NCI-H510A treated with DMSO at 0.1 percent for 48 hours (cell line): ENCODE measurements at regions not wholly inside any gene's neighbourhood (a gene's known extent, or its start where the extent isn't known, plus 50 kb on each side); places are given as distances from the start of the nearest gene placed in this dataset.
"Not testable (repeated sequence)": the region's sequence is repeated elsewhere in the genome, so short reads cannot be mapped to it uniquely, and the experiment has no call there.

Experiments used
- DNase-seq: peaks from one replicate; lab custom pipeline; 2025; lab: John Stamatoyannopoulos, UW

DNA sequence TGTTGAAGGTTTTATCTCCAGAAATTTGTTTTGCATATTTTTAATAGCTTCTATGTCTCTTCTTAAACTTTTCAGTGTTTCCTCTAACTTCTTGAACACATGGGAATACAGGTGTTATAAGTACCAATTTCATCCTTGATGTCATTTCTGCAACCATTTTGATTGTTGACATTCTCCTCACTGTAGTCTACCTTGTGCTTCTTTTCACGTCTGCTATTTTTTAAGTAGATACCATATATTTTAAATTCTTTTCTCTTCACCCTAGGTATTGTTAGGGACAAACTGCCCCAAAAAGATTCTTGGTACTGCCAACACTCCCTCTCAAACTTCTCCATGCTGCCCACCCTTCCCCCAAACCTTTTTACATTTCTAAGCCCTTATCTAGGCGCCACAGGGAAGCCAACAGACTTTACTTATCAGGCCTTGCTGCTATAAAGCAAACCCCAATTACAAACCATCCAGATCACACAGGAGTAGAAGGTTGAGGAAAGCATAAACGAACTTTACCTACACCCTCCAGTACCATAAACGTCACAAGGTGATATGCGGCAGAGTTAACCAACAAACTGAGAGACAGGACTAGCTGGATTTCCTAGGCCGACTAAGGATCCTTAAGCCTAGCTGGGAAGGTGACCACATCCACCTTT, 1165.3 kb downstream of the TAF11L14 start:
- DNase-seq: no peak

DNA sequence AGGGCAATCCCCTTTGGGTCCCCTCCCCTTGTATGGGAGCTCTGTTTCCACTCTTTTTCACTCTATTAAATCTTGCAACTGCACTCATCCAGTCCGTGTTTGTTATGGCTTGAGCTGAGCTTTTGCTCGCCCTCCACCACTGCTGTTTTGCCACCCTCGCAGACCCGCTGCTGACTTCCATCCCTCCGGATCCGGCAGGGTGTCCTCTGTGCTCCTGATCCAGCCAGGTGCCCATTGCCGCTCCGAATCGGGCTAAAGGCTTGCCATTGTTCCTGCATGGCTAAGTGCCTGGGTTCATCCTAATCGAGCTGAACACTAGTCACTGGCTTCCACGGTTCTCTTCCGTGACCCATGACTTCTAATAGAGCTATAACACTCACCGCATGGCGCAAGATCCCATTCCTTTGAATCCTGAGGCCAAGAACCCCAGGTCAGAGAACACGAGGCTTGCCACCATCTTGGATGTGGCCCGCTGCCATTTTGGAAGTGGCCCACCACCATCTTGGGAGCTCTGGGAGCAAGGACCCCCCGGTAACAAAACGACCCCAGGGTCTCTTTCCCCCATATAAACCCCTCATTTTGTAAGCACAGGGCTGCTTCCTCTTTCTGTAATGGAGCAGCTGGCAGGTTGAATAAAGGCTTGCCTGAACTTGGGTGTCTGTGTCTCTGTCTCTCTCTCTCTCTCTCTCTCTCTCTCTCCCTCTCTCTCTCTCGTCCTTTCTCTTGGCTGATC, 1166.2 kb downstream of the TAF11L14 start:
- no peak for DNase-seq

DNA sequence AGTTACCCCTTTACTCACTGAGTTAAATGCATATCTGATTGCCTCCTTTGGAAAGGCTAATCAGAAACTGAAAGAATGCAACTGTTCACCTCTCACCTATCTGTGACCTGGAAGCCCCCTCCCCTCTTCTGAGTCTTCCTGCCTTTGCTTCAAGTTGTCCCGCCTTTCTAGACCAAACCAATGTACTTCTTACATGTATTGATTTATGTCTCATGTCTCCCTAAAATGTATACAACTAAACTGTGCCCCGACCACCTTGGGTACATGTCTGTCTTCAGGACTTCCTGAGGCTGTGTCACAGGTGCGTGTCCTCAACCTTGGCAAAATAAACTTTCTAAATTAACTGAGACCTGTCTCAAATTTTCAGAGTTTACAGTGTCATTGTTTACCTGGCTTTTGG, 1167.2 kb downstream of the TAF11L14 start:
- not testable (repeated sequence) for DNase-seq

DNA sequence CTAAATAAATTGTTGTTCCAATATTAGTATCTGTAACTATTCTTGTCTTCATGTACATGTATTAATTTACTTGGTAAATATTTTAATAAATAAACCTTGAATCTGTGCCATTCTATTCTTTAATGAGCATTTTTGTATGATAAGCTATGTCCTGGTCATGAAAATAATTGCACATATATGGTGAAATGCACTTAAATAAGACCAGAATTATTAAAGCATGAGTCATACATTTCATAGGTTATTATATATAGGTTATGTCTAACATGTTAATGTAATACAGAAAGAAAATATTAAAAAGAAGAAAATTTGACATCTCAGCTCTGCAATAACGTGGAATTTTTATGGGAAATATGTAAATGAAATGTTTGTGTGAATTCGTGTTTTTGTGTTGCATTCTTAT, 1168.1 kb downstream of the TAF11L14 start:
- no peak for DNase-seq

DNA sequence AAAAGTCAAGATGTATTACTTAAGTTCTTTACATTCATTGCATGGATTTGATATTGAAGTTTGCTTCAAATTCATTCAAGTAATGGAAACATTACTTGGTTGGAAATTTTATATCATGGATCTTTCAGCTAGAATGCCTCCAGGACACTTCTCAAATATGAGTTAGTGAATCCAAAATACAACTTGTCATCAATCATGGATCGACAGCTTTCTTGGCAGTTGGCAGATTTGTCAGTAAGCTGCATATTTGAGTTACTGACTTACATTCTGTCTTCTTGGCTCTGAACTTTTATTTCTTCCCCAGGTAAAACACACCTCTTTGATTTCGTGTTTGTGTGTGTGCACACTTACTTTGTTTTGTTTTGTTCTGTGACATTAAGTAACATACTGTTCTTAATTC, 1171.1 kb downstream of the TAF11L14 start:
- DNase-seq: no peak

DNA sequence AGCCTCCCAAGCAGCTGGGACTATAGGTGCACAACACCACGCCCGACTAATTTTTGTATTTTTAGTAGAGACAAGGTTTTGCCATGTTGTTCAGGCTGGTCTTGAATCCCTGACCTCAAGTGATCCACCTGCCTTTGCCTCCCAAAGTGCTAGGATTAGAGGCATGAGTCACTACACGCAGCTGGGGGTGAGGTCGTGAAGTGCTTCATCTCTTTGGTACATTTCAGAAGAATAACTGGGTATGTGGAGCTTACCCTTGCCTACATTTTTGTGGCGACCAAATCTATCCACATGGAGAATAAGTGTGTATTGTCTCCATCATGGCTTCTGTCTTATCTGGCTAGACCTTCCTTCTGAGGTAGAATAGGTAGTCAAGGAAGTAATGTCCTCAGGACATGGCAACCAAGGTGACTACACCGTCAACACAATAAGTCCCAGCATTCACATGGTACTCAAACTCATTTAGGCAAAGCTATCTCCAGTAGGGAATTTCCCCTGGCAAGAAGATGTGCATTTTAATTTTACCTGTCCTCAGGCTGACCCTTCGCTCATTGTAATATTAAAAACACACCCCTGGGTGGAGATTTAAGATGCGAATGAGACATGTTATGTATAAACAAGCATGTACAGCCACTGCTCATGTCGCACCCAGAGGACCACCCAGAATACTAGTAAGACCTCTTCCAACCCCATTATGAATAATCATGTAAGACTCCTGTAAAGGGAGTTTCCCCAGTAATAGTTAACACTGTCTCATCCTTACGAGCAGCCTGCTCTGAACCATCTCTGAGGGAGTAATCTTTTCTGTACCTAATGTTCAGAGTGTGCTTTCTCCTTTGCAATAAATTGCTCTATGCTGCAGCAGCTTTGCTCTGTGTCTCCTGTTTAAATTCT, 1173.2 kb downstream of the TAF11L14 start:
- DNase-seq: no peak

DNA sequence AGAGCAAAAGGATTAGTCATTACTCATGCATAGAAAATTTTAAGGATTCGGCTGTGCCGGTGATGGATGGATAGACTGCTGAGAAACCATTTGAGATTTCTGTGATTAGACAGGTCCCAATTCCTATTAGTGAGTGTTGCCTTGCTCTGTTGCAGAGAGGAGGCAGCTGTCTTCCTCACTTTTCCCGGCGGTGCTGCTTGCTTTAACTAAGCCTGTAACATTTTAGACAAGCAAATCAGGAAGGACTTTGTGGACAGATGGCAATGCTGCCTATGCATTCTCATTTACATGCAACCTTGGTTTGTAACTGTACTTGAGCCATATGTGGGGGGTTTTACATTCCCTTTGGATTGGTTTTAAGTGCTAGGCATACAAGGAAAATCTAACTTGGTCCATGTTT, 1176.3 kb downstream of the CDH18 start:
- no peak for DNase-seq

DNA sequence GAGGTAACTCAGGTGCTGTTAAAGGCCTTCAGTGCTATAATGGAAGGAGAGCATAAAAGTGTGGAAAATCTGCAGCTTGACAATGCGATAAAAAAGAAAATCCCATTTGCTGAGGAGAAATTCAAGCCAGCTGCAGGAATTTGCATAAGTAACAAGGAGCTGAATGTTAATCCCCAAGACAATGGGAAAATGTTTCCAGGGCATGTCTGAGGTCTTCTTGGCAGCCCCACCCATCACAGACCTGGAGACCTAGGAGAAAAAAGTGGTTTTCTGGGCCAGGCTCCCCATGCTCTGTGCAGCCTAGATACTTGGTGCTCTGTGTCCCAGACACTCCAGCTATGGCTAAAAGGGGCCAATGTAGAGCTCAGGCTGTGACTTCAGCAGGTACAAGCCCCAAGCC, 1159.6 kb downstream of the CDH18 start:
- DNase-seq: no peak

DNA sequence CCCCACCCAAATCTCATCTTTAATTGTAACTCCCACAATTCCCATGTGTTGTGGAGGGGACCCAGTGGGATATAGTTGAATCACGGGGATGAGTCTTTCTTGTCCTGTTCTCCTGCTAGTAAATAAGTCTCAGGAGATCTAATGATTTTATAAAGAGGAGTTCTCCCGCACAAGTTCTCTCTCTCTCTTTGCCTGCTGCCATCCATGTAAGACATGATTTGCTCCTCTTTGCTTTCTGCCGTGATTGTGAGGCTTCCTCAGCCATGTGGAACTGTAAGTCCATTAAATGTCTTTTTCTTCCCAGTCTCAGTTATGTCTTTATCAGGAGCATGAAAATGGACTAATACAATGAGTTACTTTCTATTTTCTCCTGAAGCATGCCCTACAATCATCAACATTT, 1158.5 kb downstream of the CDH18 start:
- DNase-seq: no peak

DNA sequence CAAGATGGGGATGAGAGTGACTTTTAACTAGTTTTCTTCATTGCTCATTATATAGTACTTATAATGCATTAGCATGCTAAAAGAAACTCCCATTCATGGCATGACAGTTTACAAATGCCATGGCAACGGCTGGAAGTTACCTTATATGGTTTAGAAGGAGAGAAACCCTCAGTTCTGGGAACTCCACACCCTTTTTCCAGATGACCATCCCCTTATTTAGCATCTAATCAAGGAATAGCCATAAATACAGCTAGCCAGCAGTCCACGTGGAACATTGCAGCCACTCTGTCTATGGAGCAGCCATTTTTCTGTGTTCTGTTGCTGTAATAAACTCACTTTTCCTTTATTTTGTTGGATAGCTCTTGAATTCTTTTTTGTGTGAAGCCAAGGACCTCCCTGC, 1137.8 kb downstream of the CDH18 start:
- no peak for DNase-seq

DNA sequence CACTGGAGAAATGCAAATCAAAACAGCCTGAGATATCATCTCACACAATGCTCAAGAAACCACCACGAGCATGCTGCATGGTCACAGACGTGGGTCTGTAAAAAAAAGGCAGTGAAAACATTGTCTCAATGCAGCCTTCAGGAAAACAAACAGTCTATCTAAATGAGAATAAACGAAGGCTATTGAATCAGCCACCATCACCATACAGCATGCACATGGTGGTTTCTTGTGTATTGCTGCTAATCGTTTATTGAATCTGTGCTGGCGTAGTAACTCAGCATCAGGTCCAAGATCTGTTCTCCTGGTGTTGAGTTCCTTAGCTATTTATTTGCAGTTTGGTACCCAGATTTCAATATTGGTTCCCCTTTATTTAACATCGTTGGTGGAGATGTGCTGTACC, 1115.0 kb downstream of the CDH18 start:
- no peak for DNase-seq

DNA sequence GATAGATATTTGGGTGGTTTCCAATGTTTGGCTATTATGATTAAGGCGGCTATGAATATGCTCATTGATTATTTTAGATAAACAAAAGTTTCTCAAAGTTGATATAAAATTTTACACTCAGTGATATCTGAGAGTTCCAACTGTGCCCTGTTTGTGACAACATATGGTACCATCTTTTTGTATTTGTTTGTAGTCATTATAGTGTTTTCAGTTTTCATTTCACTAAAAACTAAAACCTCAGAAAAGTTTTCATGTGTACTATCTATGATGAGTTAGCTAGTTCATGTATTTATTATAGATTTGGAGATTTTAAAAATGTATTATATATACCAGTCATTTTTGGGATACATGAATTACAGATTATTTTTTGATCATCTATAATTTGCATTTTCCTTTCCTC, 1111.4 kb downstream of the CDH18 start:
- DNase-seq: no peak

DNA sequence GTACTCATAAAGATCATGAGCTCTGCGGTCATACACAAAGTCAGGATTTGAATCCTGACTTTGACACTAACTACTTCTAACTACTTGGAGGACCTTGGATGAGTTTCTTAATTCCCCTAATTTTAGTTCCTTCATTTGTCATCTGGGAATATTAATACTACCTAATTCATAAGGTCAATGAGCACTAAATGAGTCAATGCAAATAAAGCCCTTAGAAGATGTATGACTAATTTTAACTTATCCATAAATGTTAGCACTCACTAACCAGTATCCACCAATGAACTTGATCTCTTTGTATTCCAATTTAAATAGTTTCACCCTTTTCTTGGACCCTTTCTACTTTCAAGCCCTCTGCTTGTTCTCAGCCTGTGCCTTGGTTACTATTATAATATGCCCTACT, 1106.4 kb downstream of the CDH18 start:
- DNase-seq: no peak

DNA sequence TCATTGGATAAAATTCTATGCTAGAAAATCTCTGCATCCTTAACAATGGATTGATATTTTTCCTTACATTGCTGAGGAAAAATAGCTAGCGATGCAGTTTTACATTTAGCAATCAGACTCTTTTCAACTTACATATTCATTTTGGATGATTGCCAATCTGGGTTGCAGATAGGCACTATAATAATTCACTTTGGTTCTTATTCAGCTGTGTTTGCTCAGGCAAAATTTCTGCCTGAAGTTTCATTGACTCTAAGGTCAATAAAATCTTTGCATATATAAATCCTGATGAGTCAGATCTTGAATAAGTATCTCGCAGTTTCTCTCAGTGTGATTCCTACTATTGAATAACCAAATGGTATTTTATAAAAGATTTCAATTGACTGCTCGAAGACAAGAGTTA, 1105.8 kb downstream of the CDH18 start:
- DNase-seq: peak; percentile 12

DNA sequence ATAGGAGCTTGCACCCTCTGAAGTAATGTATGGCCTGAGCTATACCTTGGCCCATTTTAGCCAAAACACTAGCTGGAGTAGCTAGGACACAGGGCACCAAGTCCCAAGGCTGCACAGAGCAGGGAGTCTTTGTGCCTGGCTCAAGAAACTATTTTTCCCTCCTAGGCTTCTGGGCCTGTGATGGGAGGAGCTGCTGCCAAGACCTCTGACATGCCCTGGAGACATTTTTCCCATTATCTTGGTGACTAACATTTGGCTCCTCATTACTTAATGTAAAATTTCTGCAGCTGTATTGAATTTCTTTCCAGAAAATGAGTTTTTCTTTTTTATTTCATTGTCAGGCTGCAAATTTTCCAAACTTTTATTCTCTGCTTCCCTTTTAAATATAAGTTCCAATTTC, 1099.2 kb downstream of the CDH18 start:
- no peak for DNase-seq

DNA sequence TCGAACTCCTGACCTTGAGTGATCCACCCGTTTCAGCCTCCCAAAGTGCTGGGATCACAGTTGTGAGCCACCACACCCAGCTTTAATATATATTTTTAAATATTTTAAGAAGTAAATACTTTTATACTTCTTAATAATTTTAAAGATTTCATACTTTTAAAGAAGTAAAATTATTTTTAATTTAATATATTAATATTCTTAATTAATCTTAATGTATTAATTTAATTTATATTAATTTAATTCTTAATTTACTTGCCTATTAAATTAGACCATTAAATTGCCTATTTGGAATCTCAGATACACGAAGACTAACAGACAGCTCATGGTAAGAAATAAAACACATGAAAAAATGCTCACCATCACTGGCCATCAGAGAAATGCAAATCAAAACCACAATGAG, 1087.4 kb downstream of the CDH18 start:
- DNase-seq: no peak

DNA sequence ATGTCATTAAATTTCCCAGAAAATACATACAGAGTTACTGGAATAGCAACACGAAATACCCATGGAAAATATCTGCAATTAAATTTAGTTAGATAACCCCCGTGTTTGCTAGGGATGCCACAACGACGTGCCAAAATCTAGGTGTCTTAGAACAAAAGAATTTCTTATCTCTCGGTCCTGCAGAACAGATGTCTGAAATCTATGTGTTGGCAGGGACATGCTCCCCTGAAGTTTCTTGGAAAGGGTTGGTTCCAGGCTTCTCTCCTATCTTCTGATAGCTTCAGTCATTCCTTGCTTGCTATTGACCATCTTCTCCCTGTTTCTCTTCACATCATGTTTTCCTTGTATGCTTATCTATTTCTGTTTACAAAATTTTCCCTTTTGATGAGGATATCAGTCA, 1067.0 kb downstream of the CDH18 start:
- DNase-seq: no peak

DNA sequence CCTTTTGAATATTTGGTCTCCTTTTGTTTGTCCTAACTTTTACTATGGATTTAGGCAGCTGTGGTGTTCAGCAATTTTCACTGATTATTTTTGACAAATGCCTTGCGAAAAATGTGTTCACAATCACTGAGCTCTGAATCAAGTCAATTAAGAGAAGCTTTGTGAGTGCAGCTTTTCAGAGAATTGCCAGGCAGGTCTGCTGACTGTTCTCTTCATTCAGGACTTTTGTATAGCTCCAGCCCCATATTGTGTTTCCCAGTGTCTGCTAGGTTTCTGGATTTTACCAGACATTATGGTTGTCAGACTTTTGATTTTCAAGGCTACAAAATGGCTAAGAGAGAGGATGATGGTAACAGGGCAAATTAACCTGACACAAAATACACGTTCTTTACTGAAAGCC, 1055.9 kb downstream of the CDH18 start:
- DNase-seq: no peak

DNA sequence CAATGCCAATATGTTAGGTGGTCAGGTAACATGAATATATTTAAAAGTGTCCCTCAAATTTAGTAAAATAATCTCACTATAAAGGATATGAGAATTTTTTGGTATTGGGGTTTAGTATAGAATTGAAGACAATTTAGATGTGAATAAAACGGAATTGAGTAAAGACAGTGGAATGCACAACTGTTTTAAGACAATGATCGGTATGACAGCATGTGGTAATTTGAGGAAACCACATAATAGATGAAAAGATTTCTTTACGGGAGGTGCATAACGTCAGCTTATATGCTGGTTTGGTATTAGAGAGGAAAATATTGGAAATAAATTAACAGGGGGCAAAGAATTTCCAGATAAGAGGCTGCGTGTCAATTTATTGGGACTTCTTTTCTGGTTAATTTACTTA, 1043.2 kb downstream of the CDH18 start:
- no peak for DNase-seq

DNA sequence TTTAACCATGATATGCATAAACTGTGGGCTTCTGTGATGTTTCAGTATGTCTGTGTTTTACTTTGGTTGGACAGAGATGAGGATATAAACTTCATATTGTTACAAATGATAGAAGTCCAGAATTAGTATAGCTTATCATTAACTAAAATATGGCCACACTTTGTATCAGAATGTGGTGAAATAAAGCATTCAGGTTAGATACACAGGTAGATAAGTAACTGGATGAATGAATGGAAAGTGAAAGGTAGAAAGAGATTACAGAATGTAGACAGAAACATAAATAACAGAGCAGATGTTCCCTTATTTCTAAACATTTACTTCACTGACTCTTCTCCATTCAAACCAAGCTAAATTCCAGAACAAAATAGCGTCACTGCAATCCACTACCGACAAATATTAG, 1033.8 kb downstream of the CDH18 start:
- DNase-seq: no peak

DNA sequence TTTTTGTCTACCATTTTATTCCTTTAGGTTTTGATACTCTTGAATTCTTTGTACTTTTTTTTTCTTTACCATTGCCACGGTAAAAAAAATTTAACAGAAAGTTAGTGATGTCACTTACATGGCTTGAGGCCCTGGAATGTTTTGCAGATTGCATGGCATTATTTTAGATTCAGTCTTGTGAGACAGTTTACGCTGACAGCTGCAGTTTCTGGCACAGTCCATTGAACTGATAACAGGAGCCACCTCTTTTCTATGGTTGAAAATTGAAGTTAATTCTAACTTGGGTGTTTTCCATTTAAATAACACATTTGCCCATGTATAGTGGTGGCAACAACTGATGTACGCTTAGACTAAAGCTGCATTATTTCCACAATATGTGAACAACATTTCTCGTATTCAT, 1028.5 kb downstream of the CDH18 start:
- DNase-seq: no peak

DNA sequence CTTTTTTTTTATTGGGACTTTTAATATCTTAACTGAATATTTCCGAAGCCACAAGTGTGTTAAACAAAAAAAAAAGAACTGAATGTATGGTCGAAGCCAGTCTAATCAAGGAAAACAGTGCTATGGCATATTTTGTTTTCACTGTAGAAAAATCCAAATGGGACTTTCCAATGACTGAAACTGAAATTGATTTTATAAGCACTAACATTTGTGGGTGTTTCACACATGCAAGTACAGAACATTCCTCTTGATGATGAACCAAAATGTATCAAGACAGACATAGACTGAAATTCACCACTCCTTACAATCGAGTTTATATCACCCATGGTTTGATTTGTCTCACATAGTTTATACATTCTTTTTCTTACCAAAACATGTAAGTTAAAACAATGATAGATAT, 1026.8 kb downstream of the CDH18 start:
- no peak for DNase-seq

DNA sequence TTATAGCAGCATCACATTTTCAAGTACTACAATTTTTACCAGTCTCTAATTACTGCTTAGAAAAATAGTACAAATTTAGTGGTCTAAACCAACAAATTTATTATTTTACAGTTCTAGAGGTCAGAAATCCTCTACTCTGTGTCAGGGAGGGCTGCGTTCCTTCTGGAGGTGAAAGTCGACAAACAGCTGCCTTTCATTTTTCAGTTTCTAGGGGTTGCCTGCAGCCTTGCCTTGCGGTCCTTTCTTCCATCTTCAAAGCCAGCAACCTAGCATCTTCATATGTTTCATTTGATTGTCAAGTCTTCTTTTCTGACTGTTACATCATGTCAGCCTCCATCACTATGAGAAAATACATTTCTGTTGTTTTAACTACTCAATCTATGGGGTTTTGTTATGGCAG, 1022.1 kb downstream of the CDH18 start:
- no peak for DNase-seq
